Nephron progenitor cell (in vitro differentiated cells): ENCODE measurements at regions not wholly inside any gene's neighbourhood (a gene's known extent, or its start where the extent isn't known, plus 50 kb on each side); places are given as distances from the start of the nearest gene placed in this dataset.

Source experiments
- DNase-seq: peaks from one replicate; pipeline ENCODE4 v3.0.0; 2021
- H3K27ac Mint-ChIP-seq: 2 replicates; pipeline ENCODE4 v1.8.0; 2021; ENCODE audit warnings: mild to moderate bottlenecking, moderate library complexity, mixed read lengths
- H3K27me3 Mint-ChIP-seq: 2 replicates; pipeline ENCODE4 v1.8.0; 2021; ENCODE audit warnings: mild to moderate bottlenecking, low read depth, mixed read lengths; ENCODE audit not compliant: poor library complexity
- H3K36me3 Mint-ChIP-seq: 2 replicates; pipeline ENCODE4 v1.8.0; 2021; ENCODE audit warnings: low read depth, mixed read lengths
- H3K4me1 Mint-ChIP-seq: 2 replicates; pipeline ENCODE4 v1.8.0; 2021; ENCODE audit warnings: mixed read lengths
- H3K4me3 Mint-ChIP-seq: 2 replicates; pipeline ENCODE4 v1.8.0; 2021; ENCODE audit warnings: mild to moderate bottlenecking, moderate library complexity, mixed read lengths
- H3K9me3 Mint-ChIP-seq: 2 replicates; pipeline ENCODE4 v1.8.0; 2021; ENCODE audit warnings: mild to moderate bottlenecking, moderate library complexity, mixed read lengths
- CTCF ChIP-seq: fragments of 200-600 bp; sonication (generic); IDR thresholded peaks from 2 replicates; pipeline ENCODE4 v1.5.0; 2021; ENCODE audit warnings: antibody characterized with exemption

GRCh38 chr5:166648736-166649135, 1642.7 kb upstream of the WWC1 start:
- H3K27ac Mint-ChIP-seq, result no peak overlapping the region
- H3K27me3 Mint-ChIP-seq, result no peaks in the 10 kb centered on the region

GRCh38 chr5:166649676-166650075, 1641.8 kb upstream of the WWC1 start:
- H3K27me3 Mint-ChIP-seq, result no peaks in the 10 kb centered on the region
- no peak overlapping the region for H3K27ac Mint-ChIP-seq
- peaks cover 13% of the 10 kb centered on the region for H3K9me3 Mint-ChIP-seq
- DNase-seq, result no peak
- TF ChIP-seq CTCF, result no peak
- H3K4me1 Mint-ChIP-seq, result no peaks in the 10 kb centered on the region
- no peak overlapping the region for H3K4me3 Mint-ChIP-seq
- H3K36me3 Mint-ChIP-seq, result no peaks in the 10 kb centered on the region

More at GRCh38 chr5:166648736-166649135, 1642.7 kb upstream of the WWC1 start:
- no peaks in the 10 kb centered on the region for H3K36me3 Mint-ChIP-seq
- no peaks in the 10 kb centered on the region for H3K4me1 Mint-ChIP-seq
- no peak for DNase-seq
- H3K4me3 Mint-ChIP-seq, result no peak overlapping the region
- no peak for TF ChIP-seq CTCF
- H3K9me3 Mint-ChIP-seq, result peaks cover 6% of the 10 kb centered on the region

- no peak overlapping the region for H3K4me3 Mint-ChIP-seq
- H3K9me3 Mint-ChIP-seq, result peaks cover 13% of the 10 kb centered on the region
- H3K36me3 Mint-ChIP-seq, result no peaks in the 10 kb centered on the region
- TF ChIP-seq CTCF, result no peak
- H3K27me3 Mint-ChIP-seq, result no peaks in the 10 kb centered on the region
- no peak for DNase-seq
- H3K4me1 Mint-ChIP-seq, result no peaks in the 10 kb centered on the region
- no peak overlapping the region for H3K27ac Mint-ChIP-seq
Measured at GRCh38 chr5:166651234-166651633, 1640.2 kb upstream of the WWC1 start.

GRCh38 chr5:166671811-166672210, 1619.6 kb upstream of the WWC1 start:
- Mint-ChIP-seq H3K9me3 (peaks cover 7% of the 10 kb centered on the region), H3K4me1 (peaks cover 25% of the 10 kb centered on the region), H3K36me3 (no peaks in the 10 kb centered on the region), H3K27ac (no peak overlapping the region), H3K4me3 (no peak overlapping the region), H3K27me3 (peaks cover 4% of the 10 kb centered on the region)
- no peak for DNase-seq
- TF ChIP-seq CTCF, result no peak

GRCh38 chr5:166672431-166672830, 1619.0 kb upstream of the WWC1 start:
- peaks cover 7% of the 10 kb centered on the region for H3K9me3 Mint-ChIP-seq

More at GRCh38 chr5:166672431-166672830, 1619.0 kb upstream of the WWC1 start:
- Mint-ChIP-seq H3K27ac (no peak overlapping the region), H3K36me3 (no peaks in the 10 kb centered on the region), H3K4me3 (no peak overlapping the region), H3K27me3 (peaks cover 4% of the 10 kb centered on the region), H3K4me1 (peaks cover 22% of the 10 kb centered on the region)
- DNase-seq, result no peak
- no peak for TF ChIP-seq CTCF
